ENCODE measurements at regions not wholly inside any gene's neighbourhood (a gene's known extent, or its start where the extent isn't known, plus 50 kb on each side); places are given as distances from the start of the nearest gene placed in this dataset.
"Not testable (repeated sequence)": the region's sequence is repeated elsewhere in the genome, so short reads cannot be mapped to it uniquely, and the experiment has no call there.

DNA sequence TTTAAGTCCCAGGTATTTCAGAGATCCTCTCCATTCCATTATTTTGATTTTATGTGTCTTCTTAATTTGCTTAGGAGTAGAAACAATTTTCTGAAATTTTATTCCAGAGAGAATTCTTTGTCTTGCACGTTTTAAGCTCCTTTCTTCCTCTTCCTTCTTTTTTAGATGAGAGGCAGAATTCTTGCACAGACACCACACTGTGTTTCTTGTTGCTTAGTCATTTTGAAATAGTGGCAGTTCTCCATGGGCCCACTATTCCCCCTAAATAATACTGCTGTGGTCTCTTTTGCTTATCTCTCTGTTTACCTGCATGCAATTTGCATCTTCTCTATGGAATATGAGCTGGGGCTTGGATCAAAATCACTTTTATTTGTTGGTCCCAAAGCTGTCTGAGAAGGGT lies 54.3 kb upstream of the WAC start:
- DNase-seq = no peak
- TF ChIP-seq GATA1 (IDR thresholded peaks at IDR 0.05; ENCODE audit: low read depth, low read length) (no peak), POLR2A (IDR thresholded peaks at IDR 0.05; ENCODE audit: low read length) (no peak)

DNA sequence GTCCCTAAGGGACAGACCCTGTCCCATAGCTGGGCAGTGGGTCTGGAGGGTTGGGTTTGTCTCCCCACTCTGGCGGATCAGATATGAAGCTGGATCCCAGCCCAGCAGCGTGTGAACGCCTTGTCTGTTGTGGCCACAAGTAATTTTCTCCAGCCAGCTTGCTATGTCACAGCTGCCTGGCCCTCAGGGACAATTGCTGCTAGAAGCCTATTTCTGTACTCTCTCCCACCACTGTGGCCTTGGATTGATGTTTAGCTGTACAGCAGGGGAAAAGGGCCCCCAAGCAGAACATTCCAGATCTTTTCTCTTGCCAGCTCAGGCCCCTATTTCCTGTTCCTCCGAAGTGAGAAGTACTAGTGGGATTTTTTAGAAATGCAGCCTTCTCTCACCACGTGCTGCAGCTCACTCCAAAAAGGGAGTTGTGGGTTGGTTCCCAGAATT lies 53.5 kb upstream of the WAC start:
- peak; percentile 23 to 71 for DNase-seq
- TF ChIP-seq GATA1 (IDR thresholded peaks at IDR 0.05; ENCODE audit: low read depth, low read length) (no peak), POLR2A (IDR thresholded peaks at IDR 0.05; ENCODE audit: low read length) (no peak)

DNA sequence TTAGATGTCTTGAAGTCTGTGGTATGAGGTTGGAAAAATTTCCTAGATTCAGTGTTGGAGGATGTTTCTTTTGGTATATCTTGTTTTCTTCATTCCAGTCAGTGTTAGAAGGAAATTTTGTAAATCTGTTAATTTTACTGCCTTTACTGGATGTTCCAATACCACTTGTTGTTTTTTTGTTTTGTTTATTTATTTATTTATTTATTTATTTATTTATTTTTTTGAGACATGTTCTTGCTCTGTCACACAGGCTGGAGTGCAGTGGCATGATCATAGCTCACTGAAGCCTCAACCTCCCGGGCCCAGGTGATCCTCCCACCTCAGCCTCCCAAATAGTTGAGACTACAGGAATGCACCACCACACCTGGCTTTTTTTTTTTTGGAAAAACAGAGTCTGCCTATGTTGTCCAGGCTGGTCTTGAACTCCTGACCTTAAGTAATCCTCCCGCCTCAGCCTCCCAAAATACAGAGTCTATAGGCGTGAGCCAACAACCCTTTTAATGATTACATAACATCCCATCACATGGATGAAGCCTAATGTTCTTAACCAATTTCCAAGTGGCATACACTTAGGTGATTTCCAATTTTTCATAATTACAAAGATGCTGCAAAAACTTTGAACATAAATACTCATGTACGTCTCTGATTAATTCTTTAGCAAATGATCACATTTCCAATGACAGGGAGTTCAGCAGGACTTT lies 52.8 kb upstream of the WAC start:
- DNase-seq = no peak
- no peak for TF ChIP-seq GATA1 (IDR thresholded peaks at IDR 0.05; ENCODE audit: low read depth, low read length)
- no peak for TF ChIP-seq POLR2A (IDR thresholded peaks at IDR 0.05; ENCODE audit: low read length)

DNA sequence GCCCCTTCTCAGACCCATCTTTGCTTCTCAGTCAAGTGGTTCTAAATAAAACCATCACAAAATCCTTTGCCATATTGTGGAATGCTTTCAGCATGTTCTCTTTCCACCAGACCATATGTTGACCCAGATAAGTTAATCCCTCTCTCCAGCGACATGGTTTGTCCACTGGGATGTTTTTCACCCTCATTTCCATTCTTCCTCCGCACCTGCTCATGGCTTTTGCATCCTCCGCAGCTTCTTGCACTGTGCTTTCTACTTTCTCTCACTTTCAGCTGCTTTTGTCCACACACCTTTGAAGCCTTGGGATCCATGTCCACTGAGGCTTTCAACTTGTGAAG lies 52.3 kb upstream of the WAC start:
- TF ChIP-seq POLR2A (IDR thresholded peaks at IDR 0.05; ENCODE audit: low read length) (no peak), GATA1 (IDR thresholded peaks at IDR 0.05; ENCODE audit: low read depth, low read length) (no peak)
- no peak for DNase-seq

DNA sequence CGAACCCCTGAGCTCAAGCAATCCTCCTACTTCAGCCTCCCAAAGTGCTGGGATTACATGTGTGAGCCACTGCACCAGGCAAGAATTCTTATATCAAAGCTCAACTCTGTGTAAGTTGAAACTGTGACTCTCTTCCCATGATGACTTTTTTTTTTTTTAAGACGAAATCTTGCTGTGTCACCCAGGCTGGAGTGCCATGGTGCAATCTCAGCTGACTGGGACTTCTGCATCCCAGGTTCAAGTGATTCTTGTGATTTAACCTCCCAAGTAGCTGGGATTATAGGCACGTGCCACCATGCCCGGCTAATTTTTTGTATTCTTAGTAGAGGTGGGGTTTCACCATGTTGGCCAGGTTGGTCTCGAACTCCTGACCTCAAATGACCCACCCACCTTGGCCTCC lies 51.6 kb upstream of the WAC start:
- DNase-seq = not testable (repeated sequence)

- DNase-seq = no peak
- TF ChIP-seq GATA1 (IDR thresholded peaks at IDR 0.05; ENCODE audit: low read depth, low read length) = no peak
- TF ChIP-seq POLR2A (IDR thresholded peaks at IDR 0.05; ENCODE audit: low read length) = no peak
Measured at GRCh38 chr10:28481968-28482367, 51.0 kb upstream of the WAC start.

All from erythroblast (primary cell).